Progenitor cell of endocrine pancreas (in vitro differentiated cells): ENCODE measurements at regions not wholly inside any gene's neighbourhood (a gene's known extent, or its start where the extent isn't known, plus 50 kb on each side); places are given as distances from the start of the nearest gene placed in this dataset.

Experiments used
- DNase-seq: peaks from one replicate; pipeline ENCODE4 v3.0.0; 2021; ENCODE audit warnings: low spot score; ENCODE audit not compliant: unreplicated experiment
- H3K27ac Mint-ChIP-seq: 2 replicates; pipeline ENCODE4 v1.8.0; 2021; ENCODE audit warnings: mild to moderate bottlenecking, moderate library complexity, mixed read lengths
- H3K27me3 Mint-ChIP-seq: 2 replicates; pipeline ENCODE4 v1.8.0; 2021; ENCODE audit warnings: mixed read lengths
- H3K36me3 Mint-ChIP-seq: 2 replicates; pipeline ENCODE4 v1.8.0; 2022; ENCODE audit warnings: mixed read lengths; ENCODE audit not compliant: insufficient read depth
- H3K4me1 Mint-ChIP-seq: 2 replicates; pipeline ENCODE4 v1.8.0; 2021; ENCODE audit warnings: low read depth, mixed read lengths
- H3K4me3 Mint-ChIP-seq: 2 replicates; pipeline ENCODE4 v1.8.0; 2021; ENCODE audit warnings: low read depth, mild to moderate bottlenecking, moderate library complexity, mixed read lengths
- H3K9me3 Mint-ChIP-seq: 2 replicates; pipeline ENCODE4 v1.8.0; 2021; ENCODE audit warnings: low read depth, mixed read lengths
- TF ChIP-seq, protein P1 (sequence below): fragments of 200-600 bp; sonication (generic); IDR thresholded peaks from one replicate; pipeline ENCODE4 v1.5.0; 2021; ENCODE audit warnings: antibody characterized with exemption, mild to moderate bottlenecking; ENCODE audit not compliant: unreplicated experiment

DNA sequence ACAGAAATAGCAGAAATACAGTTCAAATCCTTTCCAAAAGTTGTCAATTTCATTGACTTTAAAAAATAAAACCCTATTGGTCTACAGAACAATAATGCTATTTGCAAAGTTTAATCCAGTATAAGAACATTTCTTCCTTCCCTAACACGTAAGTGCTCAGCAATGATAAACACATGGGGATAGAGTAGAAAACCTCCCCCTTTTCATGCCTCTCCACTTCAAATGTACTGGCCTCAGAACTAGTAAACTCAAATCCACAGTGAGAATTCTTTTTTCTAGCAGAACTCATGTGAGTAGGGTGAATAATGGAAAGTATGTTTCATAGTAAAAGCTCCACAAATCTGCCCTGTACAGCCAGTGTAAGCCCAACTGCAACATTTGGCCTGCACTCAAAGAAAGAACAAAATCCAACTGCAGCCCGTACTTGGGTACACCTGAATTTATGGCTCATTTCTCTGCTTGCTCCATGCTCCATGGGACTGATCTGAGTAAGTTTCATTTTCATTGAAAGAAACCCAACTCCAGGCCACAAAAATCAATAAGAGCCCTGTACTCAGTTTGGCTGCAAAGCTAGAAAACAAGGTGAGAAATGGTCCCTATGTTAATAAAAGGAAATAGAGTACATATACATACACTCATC, 115.0 kb upstream of the RMDN2 start:
- H3K4me1 Mint-ChIP-seq: peaks cover 6% of the 10 kb centered on the region
- no peak overlapping the region for H3K4me3 Mint-ChIP-seq
- H3K36me3 Mint-ChIP-seq: peaks cover 1% of the 10 kb centered on the region
- H3K9me3 Mint-ChIP-seq: peaks cover 20% of the 10 kb centered on the region
- TF ChIP-seq, protein P1, sequence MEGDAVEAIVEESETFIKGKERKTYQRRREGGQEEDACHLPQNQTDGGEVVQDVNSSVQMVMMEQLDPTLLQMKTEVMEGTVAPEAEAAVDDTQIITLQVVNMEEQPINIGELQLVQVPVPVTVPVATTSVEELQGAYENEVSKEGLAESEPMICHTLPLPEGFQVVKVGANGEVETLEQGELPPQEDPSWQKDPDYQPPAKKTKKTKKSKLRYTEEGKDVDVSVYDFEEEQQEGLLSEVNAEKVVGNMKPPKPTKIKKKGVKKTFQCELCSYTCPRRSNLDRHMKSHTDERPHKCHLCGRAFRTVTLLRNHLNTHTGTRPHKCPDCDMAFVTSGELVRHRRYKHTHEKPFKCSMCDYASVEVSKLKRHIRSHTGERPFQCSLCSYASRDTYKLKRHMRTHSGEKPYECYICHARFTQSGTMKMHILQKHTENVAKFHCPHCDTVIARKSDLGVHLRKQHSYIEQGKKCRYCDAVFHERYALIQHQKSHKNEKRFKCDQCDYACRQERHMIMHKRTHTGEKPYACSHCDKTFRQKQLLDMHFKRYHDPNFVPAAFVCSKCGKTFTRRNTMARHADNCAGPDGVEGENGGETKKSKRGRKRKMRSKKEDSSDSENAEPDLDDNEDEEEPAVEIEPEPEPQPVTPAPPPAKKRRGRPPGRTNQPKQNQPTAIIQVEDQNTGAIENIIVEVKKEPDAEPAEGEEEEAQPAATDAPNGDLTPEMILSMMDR: no peak
- DNase-seq: no peak
- H3K27ac Mint-ChIP-seq: no peak overlapping the region
- H3K27me3 Mint-ChIP-seq: no peaks in the 10 kb centered on the region

- peaks cover 11% of the 10 kb centered on the region for H3K4me1 Mint-ChIP-seq
- H3K27ac Mint-ChIP-seq: no peak overlapping the region
- DNase-seq: no peak
- TF ChIP-seq, protein P1: no peak
- H3K9me3 Mint-ChIP-seq: peaks cover 11% of the 10 kb centered on the region
- no peaks in the 10 kb centered on the region for H3K27me3 Mint-ChIP-seq
- no peaks in the 10 kb centered on the region for H3K36me3 Mint-ChIP-seq
- H3K4me3 Mint-ChIP-seq: no peak overlapping the region
These were observed 112.7 kb upstream of the RMDN2 start for GRCh38 chr2:37812414-37812813.

- Mint-ChIP-seq H3K27me3 (no peaks in the 10 kb centered on the region), H3K27ac (no peak overlapping the region), H3K4me1 (peaks cover 11% of the 10 kb centered on the region), H3K36me3 (no peaks in the 10 kb centered on the region), H3K4me3 (no peak overlapping the region), H3K9me3 (peaks cover 8% of the 10 kb centered on the region)
- DNase-seq: no peak
- TF ChIP-seq, protein P1: no peak
These were observed 112.0 kb upstream of the RMDN2 start for GRCh38 chr2:37812941-37813730.

DNA sequence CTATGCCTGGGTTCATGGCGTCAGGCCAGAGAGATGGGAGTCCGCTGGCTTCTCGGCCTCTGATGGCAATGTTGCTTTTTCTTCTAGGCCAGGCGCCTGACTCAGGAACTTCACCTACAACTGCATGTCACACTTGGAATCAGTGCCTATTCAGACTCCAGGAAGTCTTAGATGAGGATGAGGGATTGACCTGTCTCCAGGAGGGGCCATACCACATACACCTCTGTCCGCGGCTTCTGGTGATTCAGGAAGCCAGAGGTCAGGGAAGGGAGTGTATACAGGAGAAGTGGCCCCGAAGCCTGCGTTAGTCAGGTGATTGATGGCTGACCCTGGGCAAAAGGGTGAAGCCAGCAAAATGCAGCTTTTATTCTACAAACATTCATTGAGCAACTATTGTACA, 109.1 kb upstream of the RMDN2 start:
- Mint-ChIP-seq H3K9me3 (peaks cover 10% of the 10 kb centered on the region), H3K4me1 (peaks cover 5% of the 10 kb centered on the region), H3K36me3 (peaks cover 5% of the 10 kb centered on the region), H3K27me3 (no peaks in the 10 kb centered on the region), H3K27ac (no peak overlapping the region), H3K4me3 (no peak overlapping the region)
- DNase-seq: no peak
- TF ChIP-seq, protein P1: no peak

GRCh38 chr2:37816686-37817085, 108.4 kb upstream of the RMDN2 start:
- Mint-ChIP-seq H3K4me3 (no peak overlapping the region), H3K4me1 (peaks cover 5% of the 10 kb centered on the region), H3K9me3 (peaks cover 10% of the 10 kb centered on the region), H3K27ac (no peak overlapping the region), H3K36me3 (peaks cover 5% of the 10 kb centered on the region), H3K27me3 (no peaks in the 10 kb centered on the region)
- DNase-seq: no peak
- TF ChIP-seq, protein P1: no peak
